C4-2B (cell line): ENCODE measurements at regions not wholly inside any gene's neighbourhood (a gene's known extent, or its start where the extent isn't known, plus 50 kb on each side); places are given as distances from the start of the nearest gene placed in this dataset.

Experiments used
- ZFX ChIP-seq: fragments of 450-650 bp; IDR thresholded peaks from 2 replicates; pipeline ENCODE4 v1.6.1; 2017
- TF ChIP-seq, protein P1 (sequence below): fragments of 450-650 bp; conservative IDR thresholded peaks from 2 replicates; pipeline ENCODE4 v1.5.1; 2017; ENCODE audit warnings: mild to moderate bottlenecking

DNA sequence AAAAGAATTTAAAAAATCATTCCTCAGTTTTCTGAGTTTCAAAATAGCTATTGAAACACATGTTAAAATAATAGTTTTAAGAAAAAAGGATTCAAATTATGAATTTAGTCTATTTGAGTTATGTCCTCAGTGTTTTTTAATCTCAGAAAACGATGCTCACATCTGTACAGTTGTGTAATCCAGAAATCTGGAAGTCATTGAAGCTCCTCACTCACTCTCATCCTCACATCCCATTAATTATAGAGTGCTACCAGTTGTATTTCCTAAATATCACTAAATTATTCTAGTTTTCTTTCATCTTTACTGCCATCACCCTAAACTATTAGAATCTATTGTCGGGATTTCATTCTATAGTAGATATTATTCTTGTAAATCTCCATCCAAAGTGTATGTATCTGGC lies 234.7 kb upstream of the RIMS1 start:
- TF ChIP-seq, protein P1, sequence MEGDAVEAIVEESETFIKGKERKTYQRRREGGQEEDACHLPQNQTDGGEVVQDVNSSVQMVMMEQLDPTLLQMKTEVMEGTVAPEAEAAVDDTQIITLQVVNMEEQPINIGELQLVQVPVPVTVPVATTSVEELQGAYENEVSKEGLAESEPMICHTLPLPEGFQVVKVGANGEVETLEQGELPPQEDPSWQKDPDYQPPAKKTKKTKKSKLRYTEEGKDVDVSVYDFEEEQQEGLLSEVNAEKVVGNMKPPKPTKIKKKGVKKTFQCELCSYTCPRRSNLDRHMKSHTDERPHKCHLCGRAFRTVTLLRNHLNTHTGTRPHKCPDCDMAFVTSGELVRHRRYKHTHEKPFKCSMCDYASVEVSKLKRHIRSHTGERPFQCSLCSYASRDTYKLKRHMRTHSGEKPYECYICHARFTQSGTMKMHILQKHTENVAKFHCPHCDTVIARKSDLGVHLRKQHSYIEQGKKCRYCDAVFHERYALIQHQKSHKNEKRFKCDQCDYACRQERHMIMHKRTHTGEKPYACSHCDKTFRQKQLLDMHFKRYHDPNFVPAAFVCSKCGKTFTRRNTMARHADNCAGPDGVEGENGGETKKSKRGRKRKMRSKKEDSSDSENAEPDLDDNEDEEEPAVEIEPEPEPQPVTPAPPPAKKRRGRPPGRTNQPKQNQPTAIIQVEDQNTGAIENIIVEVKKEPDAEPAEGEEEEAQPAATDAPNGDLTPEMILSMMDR = no peak
- TF ChIP-seq ZFX = no peak
